ENCODE measurements at regions not wholly inside any gene's neighbourhood (a gene's known extent, or its start where the extent isn't known, plus 50 kb on each side); places are given as distances from the start of the nearest gene placed in this dataset.

DNA sequence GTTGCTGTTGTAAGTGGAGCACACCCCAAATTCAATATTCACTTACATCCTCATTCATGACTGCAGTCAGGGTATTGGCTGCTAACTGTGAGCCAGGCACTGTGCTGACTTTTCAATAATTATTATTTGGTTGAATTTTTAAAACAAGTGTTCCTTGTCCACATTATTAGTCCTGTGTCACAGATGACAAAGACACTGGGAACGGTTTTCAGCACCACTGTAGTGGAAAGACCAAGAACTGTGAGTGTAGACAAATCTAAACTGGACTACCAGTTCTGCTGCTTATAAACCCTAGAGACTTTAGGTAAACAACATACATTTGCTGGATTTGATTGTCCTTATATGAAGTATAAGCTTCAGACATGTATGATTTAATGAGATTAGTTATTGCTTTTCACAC is 197.7 kb upstream of the ROBO2 start:
- DNase-seq = no peak

DNA sequence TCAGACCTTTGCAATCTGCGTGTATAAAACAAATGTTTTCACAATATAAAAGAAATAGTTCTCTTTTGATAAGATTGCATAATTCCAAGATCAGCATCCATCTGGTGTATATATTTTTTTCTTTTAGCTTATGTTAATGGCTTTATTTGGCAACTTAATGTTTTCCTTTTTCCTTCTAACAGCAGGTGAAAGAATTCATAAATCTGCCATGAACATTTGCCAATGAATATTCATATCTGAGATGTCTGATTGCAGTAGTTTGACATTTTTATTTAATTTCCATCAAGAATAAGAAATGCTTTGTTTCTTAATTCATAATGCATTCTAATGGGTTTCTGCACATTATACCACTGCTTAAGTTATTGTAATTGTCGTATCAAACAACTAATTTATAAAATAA is 184.4 kb upstream of the ROBO2 start:
- DNase-seq = no peak

DNA sequence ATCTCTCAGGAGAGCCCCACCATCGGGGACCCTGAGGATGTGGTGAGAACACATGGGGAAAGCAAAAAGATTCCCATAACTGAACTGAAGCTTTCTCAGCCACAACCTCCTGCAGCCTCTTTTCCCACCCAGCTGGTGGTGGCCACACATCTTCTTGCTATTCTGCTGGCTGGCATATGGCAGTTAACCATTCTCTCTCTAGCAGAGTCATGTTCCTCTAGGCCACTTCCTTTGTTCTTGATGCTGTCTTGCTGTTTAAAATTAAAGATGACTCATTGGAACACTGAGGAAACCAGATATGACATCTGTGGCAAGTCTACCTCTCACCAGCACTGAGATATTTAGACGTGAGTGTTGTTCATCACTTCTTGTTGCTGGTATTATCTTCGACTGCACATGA is 180.3 kb upstream of the ROBO2 start:
- no peak for DNase-seq

- no peak for DNase-seq
Observed at GRCh38 chr3:76864355-76864754, 175.5 kb upstream of the ROBO2 start.

DNA sequence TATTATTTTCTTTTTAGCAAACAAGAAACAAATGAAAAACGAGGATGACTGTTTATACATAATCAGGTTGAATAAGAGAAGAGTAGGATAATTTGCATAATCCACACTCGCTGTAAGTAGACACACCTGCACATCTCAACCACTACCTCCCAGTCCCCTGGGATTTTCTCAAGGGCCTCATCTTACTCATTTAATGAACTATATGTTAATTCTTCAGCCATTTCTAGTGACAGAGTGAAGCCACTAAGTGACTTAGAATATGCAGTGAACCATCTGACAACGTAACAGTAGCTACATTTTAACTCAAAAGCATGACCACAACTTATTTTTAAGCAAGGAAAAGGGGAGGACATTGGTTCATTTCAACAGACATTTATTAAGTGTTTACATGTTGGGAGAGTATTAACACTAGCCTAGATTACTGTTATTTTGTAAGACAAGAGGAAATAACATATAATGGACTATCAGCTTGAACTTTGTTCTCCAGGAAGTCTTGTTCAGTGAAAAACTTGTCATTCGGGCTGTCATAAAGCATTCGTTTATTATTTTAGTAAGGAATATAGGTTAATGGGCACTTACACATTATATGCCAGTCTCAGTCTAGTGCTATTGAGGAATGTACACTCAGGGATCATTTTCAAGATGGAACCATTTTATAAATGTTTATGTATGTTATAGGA is 173.0 kb upstream of the ROBO2 start:
- peak; percentile 86 to 94 for DNase-seq

- no peak for DNase-seq
Observed at GRCh38 chr3:76869726-76870384, 170.0 kb upstream of the ROBO2 start.

GRCh38 chr3:76871655-76872054 is 168.2 kb upstream of the ROBO2 start:
- no peak for DNase-seq

DNA sequence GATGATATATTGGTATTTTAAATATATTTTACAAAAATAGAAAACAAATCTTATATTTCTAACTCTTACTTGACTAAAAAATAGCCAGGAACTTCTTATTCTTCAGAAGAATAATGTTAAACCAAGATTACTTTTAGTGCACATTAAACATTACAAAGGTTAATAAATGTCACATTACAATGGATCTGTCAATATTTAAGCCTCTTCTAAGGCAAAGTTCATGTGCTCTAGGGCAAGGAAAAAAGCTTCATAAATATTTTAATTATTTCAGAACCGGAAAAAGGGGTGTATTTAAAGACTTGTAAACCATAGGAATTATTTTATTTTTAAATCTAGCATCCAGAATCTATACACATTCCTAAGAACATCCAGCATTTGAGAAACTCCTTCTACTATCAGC is 166.9 kb upstream of the ROBO2 start:
- no peak for DNase-seq

GRCh38 chr3:76873532-76874242 is 166.2 kb upstream of the ROBO2 start:
- DNase-seq = no peak

- DNase-seq = no peak
Observed at GRCh38 chr3:76879959-76880358, 159.9 kb upstream of the ROBO2 start.

DNA sequence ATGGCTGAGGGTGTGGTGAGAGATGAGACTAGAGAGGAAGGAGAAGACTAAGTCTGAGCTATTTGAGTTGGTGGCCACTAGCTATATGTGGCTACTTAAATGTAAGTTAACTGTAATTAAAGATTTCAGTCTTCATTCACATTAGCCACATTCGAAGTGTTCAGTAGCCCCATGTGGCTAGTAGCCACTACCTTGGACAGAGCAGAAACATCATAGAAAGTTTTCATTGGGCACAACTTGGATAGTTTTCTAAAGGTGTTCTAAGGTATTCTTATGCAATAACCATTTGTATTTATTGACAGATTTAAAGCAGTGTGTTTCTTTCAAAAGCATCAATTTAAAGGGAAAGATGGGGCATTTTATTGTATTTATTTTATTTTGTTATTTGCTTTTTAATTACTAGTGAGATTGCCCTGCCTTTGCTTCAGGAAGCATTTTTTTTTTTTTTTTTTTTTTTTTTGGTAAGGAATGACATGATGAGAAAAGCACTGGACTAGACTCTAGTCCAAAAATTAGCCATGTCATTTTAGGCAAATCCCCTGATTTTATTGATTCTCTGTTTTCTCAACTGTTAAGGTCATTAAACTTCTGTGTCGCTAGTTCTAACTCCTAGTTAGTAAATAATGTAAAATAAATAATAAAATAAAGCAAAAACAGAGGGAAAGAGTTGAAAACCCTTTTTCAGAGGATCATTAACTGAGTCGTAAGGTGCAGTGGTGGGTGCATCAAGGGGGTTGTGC is 153.0 kb upstream of the ROBO2 start:
- DNase-seq = no peak

- DNase-seq = no peak
Observed at GRCh38 chr3:76888856-76889255, 151.0 kb upstream of the ROBO2 start.

DNA sequence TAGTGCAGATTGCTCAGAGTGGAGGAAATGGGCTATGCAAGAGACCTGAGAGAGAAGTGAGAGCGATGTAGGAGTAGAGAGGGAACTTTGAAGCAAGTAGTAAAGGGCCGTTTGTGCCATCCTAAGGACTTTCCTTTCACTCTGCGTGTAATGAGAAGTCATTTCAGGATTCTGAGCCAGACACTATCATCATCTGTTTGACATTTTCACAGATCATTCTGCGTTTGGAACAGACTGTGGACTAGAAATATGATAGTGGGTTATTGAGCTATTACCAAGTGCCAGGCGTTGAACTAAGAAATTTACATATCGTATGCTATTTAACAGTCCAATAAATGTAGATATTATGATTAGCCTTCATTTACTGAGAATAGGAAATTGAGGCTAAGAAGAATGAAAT is 150.0 kb upstream of the ROBO2 start:
- no peak for DNase-seq

DNA sequence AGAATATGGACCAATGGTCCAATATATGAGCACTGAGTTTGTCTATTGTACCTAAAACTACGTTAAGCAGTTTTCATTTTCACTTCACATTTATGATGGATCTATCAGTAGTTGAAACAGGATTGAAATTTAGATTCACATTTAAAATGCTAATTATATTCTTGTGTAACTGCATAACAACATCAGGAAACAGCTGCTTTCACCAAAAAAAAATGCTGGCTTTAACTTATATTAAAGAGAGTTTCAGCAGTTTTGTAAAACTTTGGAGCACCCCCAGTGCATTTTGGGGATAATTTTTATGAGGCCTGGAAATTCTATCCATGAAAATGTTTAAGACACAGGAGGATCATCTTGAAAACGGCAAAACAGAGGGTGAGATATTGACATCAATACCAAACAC is 142.8 kb upstream of the ROBO2 start:
- no peak for DNase-seq

DNA sequence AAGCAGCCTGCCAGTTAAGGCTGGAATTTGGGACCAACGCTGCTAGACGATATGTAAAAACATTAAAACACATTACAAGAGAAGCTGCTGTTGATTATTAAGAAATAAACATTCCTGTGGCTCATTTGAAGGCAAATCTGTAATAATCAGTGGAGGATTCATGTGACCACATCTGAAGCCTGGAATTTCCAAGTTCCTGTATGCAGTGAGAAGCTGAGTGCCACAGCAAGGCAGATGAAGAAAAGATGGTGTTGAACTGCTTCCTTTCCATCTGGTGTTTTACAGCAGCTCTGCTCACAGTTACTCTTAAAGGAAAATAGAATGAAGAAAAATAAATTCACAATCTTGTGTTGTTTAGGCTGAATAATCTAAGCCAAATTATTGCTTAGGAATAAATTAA is 139.3 kb upstream of the ROBO2 start:
- DNase-seq = no peak

- no peak for DNase-seq
Observed at GRCh38 chr3:76908156-76908555, 131.7 kb upstream of the ROBO2 start.

- peak in 1 of 2 experiments; percentile 1 for DNase-seq
Observed at GRCh38 chr3:76912841-76913383, 127.0 kb upstream of the ROBO2 start.

- DNase-seq = no peak
Observed at GRCh38 chr3:76917436-76917835, 122.5 kb upstream of the ROBO2 start.

- DNase-seq = no peak
Observed at GRCh38 chr3:76920511-76920910, 119.4 kb upstream of the ROBO2 start.

- DNase-seq = no peak
Observed at GRCh38 chr3:76923485-76923884, 116.4 kb upstream of the ROBO2 start.

- no peak for DNase-seq
Observed at GRCh38 chr3:76930712-76931111, 109.2 kb upstream of the ROBO2 start.

DNA sequence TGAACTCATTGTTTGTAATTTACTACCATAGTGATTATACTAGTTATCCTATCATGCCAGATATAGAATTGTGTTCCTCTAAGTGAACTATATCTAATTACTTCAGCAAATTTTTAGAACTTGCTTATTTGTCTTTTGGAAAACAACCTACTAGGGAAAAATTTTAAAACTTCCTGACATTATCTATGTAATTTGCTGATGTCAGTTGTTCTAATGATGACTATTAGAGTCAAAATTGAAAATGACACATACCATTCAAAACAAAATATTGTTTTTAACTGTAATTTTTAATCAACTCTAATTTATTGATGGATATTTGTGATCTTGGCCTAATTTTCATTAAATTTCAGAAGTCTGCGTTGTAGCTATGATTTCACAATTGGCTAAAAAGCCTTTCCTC is 106.7 kb upstream of the ROBO2 start:
- no peak for DNase-seq

DNA sequence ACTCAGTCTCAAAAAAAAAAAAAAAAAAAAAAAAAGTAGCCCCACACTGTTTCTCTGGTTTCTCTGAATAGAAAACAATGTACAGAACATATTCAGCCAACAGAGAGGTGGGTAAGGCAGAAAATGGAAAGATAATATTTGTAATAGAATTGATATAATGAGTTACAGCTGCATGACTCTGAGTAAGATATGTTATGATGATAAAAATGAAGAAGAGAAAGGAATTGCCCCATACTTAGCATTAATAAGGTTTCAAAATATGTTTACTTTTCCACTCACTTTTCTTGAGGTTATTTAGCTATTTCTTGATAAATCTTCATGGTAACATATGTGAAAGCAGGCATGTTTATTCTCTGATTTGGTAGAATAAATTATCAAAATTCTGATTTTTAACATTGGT is 100.9 kb upstream of the ROBO2 start:
- no peak for DNase-seq

Measured in NCI-H524 (cell line).